Caki2 (cell line): ENCODE measurements at regions not wholly inside any gene's neighbourhood (a gene's known extent, or its start where the extent isn't known, plus 50 kb on each side); places are given as distances from the start of the nearest gene placed in this dataset.
A peak's percentile ranks its signal among the peaks of the same experiment; 100 is the strongest.

ENCODE experiments used
- DNase-seq: peaks from one replicate; pipeline ENCODE4 v3.0.0-alpha.2; 2015; ENCODE audit warnings: low read depth
- in situ Hi-C: cut with HindIII; loops from 2 replicates; pipeline ENCODE4 v1.10.0; 2016; ENCODE audit warnings: low sequenced_read_pairs, low pct_unique_long_range_greater_than_20kb, mixed read lengths

- DNase-seq, result no peak
- in situ Hi-C loops, result no loop called here
These were observed 451.1 kb downstream of the RWDD3 start for GRCh38 chr1:95685081-95685480.

DNA sequence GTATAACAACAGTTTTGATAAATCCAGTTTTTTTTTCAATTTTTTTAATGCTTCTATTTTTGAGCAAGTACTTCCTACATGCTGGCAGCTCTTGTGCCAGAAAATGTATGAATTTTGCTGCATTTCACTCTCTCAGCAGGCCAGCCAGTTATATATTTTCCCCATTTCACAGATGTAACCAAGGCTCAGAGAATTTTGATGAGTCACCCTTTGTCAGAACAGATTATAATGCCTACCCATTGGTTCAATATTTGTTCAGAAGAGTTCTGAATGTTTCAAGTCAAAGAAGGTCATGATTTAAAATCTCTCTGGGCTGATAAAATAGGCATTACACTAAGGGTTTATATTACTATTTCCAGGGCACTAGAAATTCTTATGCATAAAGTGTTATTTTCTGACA is 452.2 kb downstream of the RWDD3 start:
- in situ Hi-C loops, result no loop called here
- no peak for DNase-seq

DNA sequence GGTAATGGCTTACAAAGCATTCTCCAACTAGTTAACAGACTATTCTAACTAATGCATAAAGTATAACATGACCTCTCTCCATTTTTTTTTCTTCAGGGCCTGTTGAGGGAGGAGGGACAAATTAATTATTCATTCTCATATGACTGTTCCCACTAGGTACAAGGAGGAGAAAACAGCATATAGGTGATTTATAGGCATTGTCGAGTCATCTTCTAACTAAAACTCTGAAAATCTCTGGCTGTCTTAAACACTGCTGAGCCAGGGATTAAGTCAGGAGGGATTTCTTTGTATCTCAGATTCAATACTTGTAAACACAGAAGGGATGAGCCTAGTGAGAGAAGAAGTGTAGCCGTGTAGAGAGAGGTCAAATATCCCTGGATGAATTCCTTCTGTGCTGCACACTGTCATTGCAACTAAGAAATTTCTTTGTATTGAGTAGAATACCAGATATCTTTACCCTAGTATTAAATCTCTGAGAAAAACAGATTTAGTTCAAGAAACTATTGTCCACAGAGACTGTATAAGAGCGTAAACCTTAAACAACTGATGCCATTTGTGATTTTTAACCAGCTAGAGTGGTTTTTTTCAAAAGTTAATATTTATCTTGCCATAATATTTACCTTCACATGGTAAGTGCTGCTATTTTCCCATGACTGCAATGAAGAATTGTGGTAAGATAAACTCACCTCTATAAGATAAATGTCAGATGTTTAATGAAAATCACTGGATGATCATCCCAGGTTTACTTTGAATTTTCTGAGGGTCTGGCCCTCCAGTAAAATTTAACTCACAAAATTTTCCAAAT is 465.3 kb downstream of the RWDD3 start:
- in situ Hi-C loops, result no loop called here
- DNase-seq, result no peak

DNA sequence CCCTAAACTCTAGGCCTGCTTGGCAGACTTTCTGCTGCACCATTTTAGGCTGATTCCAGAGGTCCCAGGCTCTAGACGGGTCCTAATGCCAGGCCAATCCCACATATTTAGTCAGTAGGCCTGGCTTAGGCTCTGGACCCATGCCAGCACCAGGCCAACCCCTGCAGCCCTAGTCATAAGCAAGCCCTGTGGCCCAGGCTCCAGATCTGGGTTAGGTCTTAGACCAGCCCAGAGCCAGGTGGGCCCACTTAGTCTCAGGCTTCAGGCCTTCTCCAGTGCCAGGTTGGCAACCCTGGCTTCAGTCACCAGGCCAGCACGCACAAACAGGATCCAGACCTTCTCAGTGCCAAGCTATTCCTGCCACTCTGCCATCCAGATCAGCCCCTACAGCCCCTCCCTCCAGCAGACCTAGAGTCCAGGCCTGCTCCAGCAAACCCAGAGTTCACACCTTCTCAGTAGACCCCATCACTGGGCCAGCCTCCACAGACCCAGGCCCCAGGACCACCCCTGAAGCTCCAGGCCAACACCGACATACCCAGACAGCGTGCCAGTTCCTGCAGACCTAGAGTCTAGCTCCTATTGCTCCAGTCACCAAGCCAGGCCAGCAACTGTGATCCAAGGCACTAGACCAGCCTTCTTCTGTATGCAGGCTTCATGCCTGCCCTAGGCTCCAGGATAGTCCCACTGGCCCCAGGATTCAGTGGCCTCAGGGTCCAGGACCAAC is 467.6 kb downstream of the RWDD3 start:
- in situ Hi-C loops, result no loop called here
- DNase-seq, result no peak

- DNase-seq, result no peak
- in situ Hi-C loops, result no loop called here
These were observed 469.0 kb downstream of the RWDD3 start for GRCh38 chr1:95703046-95703445.

- in situ Hi-C loops, result no loop called here
- DNase-seq, result peak; percentile 8
These were observed 482.1 kb downstream of the RWDD3 start for GRCh38 chr1:95716097-95716496.

- DNase-seq, result peak; percentile 5
- in situ Hi-C loops, result no loop called here
These were observed 482.5 kb downstream of the RWDD3 start for GRCh38 chr1:95716550-95716949.

- in situ Hi-C loops, result no loop called here
- no peak for DNase-seq
These were observed 489.3 kb downstream of the RWDD3 start for GRCh38 chr1:95723346-95723745.

- in situ Hi-C loops, result no loop called here
- no peak for DNase-seq
These were observed 494.8 kb downstream of the RWDD3 start for GRCh38 chr1:95728841-95729240.

DNA sequence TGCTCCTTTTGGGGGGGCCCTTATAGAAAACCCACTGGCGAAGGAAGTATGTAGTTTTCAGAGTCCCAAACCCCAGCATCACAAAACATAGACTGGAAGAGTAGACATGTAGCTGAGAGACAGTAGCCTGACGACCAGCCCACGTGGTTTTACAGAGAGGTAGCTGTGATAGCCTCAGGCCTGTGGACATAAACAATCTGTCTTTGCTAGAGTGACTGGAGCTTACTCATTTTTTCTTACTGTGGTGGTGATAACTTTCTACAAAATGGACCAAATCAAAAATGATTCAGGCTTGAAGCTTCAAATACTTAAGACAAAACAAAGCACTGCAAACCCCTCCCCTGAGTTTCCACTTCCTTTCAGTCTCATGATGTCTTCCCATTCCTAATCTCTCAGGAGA is 497.0 kb downstream of the RWDD3 start:
- in situ Hi-C loops, result no loop called here
- DNase-seq, result no peak

DNA sequence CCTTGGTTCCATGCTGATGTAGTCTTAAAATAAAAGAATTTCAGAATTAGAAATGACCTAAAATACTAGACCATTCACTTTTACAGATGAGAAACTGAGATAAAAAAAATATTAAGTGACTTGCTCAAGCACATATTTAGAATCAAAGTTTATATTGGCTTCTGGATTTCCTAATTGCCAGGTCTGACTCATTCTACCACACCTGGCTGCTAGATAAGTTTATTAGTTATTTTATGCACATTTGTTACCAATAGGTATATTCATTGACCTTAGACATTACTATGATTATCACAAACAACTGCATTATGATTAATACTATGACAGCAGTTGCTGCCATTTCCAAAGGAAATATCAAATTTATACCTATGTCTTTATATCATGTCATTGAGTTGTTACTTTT is 497.5 kb downstream of the RWDD3 start:
- in situ Hi-C loops, result no loop called here

DNA sequence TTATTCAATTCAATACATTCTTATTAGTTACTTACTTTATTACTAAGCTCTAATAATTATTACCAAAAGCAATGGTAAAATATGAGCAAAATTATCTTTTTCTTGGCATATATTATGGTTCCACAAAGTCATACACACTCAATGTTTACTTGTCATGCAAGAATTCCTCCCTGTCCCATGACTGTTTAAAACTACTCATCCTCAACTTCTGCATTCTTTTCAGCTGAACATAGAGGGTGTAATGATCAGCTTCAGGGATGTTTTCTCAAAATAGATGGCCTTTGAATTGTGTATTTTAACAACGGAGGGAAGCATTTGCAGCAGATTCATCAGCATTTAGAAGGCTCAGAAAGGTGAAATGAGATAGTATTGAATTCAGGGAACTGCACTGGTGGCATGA is 499.0 kb downstream of the RWDD3 start:
- DNase-seq, result no peak
- in situ Hi-C loops, result no loop called here

More for the DNA sequence above, 497.5 kb downstream of the RWDD3 start:
- DNase-seq, result no peak

- no peak for DNase-seq
- in situ Hi-C loops, result no loop called here
These were observed 499.7 kb downstream of the RWDD3 start for GRCh38 chr1:95733671-95734070.

DNA sequence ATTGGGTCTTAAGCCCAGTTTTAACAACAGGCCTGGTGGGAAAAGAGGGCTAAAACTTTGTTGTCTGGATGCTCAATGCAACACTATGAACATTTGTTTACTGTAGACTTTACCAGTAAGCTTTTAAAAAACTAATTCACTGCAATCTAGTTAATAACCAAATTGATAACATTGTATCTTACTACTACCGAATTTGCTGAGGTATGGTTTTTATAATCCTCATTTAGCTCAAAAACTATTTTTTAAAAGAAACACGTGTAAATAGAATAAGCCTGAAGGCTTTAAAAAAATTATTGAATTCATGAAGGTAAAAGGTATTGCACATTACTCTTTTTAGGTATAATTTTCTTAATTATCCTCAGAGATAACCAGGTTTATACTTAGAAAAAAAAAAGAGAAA is 500.6 kb downstream of the RWDD3 start:
- in situ Hi-C loops, result no loop called here
- DNase-seq, result no peak

- in situ Hi-C loops, result no loop called here
- DNase-seq, result peak; percentile 16
These were observed 508.6 kb downstream of the RWDD3 start for GRCh38 chr1:95742591-95743089.

DNA sequence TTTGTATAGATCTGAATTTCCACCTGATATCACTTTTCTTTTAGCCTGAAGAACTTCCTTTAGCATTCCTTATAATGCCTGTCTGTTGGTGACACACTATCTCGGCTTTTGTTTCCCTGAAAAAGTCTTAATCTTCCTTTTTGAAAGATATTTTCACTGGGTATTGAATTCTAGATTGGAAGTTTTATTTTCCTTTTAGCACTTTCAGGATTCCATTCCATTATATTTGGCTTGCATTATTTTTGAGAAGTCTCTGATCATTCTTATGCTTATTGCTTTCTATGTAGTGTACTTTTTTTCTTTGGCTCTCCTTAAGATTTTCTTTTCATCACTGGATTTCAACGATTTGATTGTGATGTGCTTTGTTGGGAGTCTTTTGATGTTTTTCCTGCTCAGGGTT is 510.7 kb downstream of the RWDD3 start:
- in situ Hi-C loops, result no loop called here
- DNase-seq, result no peak

- no peak for DNase-seq
- in situ Hi-C loops, result no loop called here
These were observed 518.7 kb downstream of the RWDD3 start for GRCh38 chr1:95752515-95753381.

GRCh38 chr1:95753382-95754016 is 519.5 kb downstream of the RWDD3 start:
- no peak for DNase-seq
- in situ Hi-C loops, result no loop called here
